GM23338 (cell line): ENCODE measurements at regions not wholly inside any gene's neighbourhood (a gene's known extent, or its start where the extent isn't known, plus 50 kb on each side); places are given as distances from the start of the nearest gene placed in this dataset.
A peak's percentile ranks its signal among the peaks of the same experiment; 100 is the strongest.

Experiments used
- ATAC-seq: fragments of 200-7000 bp; cut with Tn5 transposase; 3 replicates; pipeline ENCODE4 v1.9.1; 2020
- DNase-seq: peaks from one replicate; pipeline ENCODE4 v3.0.0-alpha.2; 2015; ENCODE audit warnings: low spot score
- H2AFZ ChIP-seq: fragments of 200-600 bp; sonication (generic); 2 replicates; pipeline ENCODE4 v1.8.0; 2016; ENCODE audit warnings: antibody characterized with exemption, mild to moderate bottlenecking, moderate library complexity
- H3F3A ChIP-seq: fragments of 200-600 bp; sonication (generic); replicated peaks from 2 replicates; pipeline ENCODE4 v1.8.0; 2017; ENCODE audit warnings: antibody characterized with exemption, mixed run types, low read depth
- H3K27ac ChIP-seq: fragments of 200-600 bp; sonication (generic); 2 replicates; pipeline ENCODE4 v1.6.1; 2016; ENCODE audit warnings: low read depth
- H3K27me3 ChIP-seq: fragments of 200-600 bp; sonication (generic); 2 replicates; pipeline ENCODE4 v1.8.0; 2016; ENCODE audit warnings: mild to moderate bottlenecking, mixed run types, moderate library complexity; ENCODE audit not compliant: insufficient read depth
- H3K36me3 ChIP-seq: fragments of 200-600 bp; sonication (generic); 2 replicates; pipeline ENCODE4 v1.8.0; 2016; ENCODE audit warnings: mild to moderate bottlenecking; ENCODE audit not compliant: insufficient read depth
- H3K4me1 ChIP-seq: fragments of 200-600 bp; sonication (generic); 2 replicates; pipeline ENCODE4 v1.8.0; 2016; ENCODE audit warnings: mild to moderate bottlenecking, moderate library complexity; ENCODE audit not compliant: insufficient read depth
- H3K4me2 ChIP-seq: fragments of 200-600 bp; sonication (generic); 2 replicates; pipeline ENCODE4 v1.7.1; 2017; ENCODE audit warnings: mixed run types
- H3K4me3 ChIP-seq: fragments of 200-600 bp; sonication (generic); 2 replicates; pipeline ENCODE4 v1.6.1; 2016; ENCODE audit warnings: mixed run types
- H3K79me2 ChIP-seq: fragments of 200-600 bp; sonication (generic); replicated peaks from 2 replicates; pipeline ENCODE4 v1.8.0; 2017; ENCODE audit warnings: mild to moderate bottlenecking; ENCODE audit not compliant: insufficient read depth
- H3K9me2 ChIP-seq: fragments of 200-600 bp; sonication (generic); 2 replicates; pipeline ENCODE4 v1.8.0; 2017; ENCODE audit not compliant: insufficient read depth
- H4K20me1 ChIP-seq: fragments of 200-600 bp; sonication (generic); replicated peaks from 2 replicates; pipeline ENCODE4 v1.8.0; 2017; ENCODE audit warnings: mild to moderate bottlenecking; ENCODE audit not compliant: insufficient read depth
- H3K27ac Mint-ChIP-seq: 2 replicates; pipeline ENCODE4 v1.8.0; 2020; ENCODE audit warnings: inconsistent platforms, mild to moderate bottlenecking, moderate library complexity, mixed read lengths
- H3K27me3 Mint-ChIP-seq: 3 replicates; pipeline ENCODE4 v1.8.0; 2022; ENCODE audit warnings: low read depth, mild to moderate bottlenecking, moderate library complexity, mixed read lengths, inconsistent platforms; ENCODE audit not compliant: insufficient read depth, poor library complexity
- H3K36me3 Mint-ChIP-seq: 3 replicates; pipeline ENCODE4 v1.8.0; 2021; ENCODE audit warnings: low read depth, mild to moderate bottlenecking, inconsistent platforms, moderate library complexity, mixed read lengths
- H3K4me1 Mint-ChIP-seq: 3 replicates; pipeline ENCODE4 v1.8.0; 2020; ENCODE audit warnings: mild to moderate bottlenecking, inconsistent platforms, mixed read lengths
- H3K4me3 Mint-ChIP-seq: 3 replicates; pipeline ENCODE4 v1.8.0; 2021; ENCODE audit warnings: moderate library complexity, mild to moderate bottlenecking, inconsistent platforms, mixed read lengths
- H3K9me3 Mint-ChIP-seq: 3 replicates; pipeline ENCODE4 v1.8.0; 2020; ENCODE audit warnings: moderate library complexity, mild to moderate bottlenecking, inconsistent platforms, mixed read lengths
- CREB1 ChIP-seq: fragments of 250-450 bp; sonication (Bioruptor Pico); IDR thresholded peaks from 2 replicates; pipeline ENCODE4 v1.5.0; 2020; ENCODE audit warnings: low read depth, mild to moderate bottlenecking, moderate library complexity
- CTCF ChIP-seq, 2 experiments: fragments of 200-600 bp in 1 of 2; sonication (generic) in 1 of 2; conservative IDR thresholded peaks; 2 replicates each; pipeline versions ENCODE4 v1.5.1 to v1.6.1; 2016 to 2017; ENCODE audit warnings: antibody characterized with exemption in 2 of 2, low read depth in 2 of 2, mild to moderate bottlenecking in 2 of 2, moderate library complexity in 1 of 2
- EZH2 ChIP-seq: fragments of 200-600 bp; sonication (generic); IDR thresholded peaks from one replicate; pipeline ENCODE4 v1.8.0; 2017; ENCODE audit warnings: antibody characterized with exemption, mild to moderate bottlenecking, low read depth; ENCODE audit not compliant: unreplicated experiment
- EZH2phosphoT487 ChIP-seq: fragments of 200-600 bp; sonication (generic); IDR thresholded peaks from one replicate; pipeline ENCODE4 v1.8.1; 2018; ENCODE audit warnings: antibody characterized with exemption; ENCODE audit not compliant: unreplicated experiment
- POLR2AphosphoS5 ChIP-seq: IDR thresholded peaks from 2 replicates; pipeline ENCODE4 v1.6.1; 2016; ENCODE audit warnings: antibody characterized with exemption, low read depth
- STAT1 ChIP-seq: IDR thresholded peaks from one replicate; pipeline ENCODE4 v1.6.1; 2016; ENCODE audit warnings: antibody characterized with exemption; ENCODE audit not compliant: unreplicated experiment
- ZNF114 ChIP-seq: fragments of 250-450 bp; sonication (Bioruptor Pico); IDR thresholded peaks from 2 replicates; pipeline ENCODE4 v1.5.0; 2020; ENCODE audit warnings: mild to moderate bottlenecking, moderate library complexity
- ZNF331 ChIP-seq: fragments of 250-450 bp; sonication (Bioruptor Pico); IDR thresholded peaks from 2 replicates; pipeline ENCODE4 v1.5.0; 2020; ENCODE audit warnings: low read depth, mild to moderate bottlenecking, moderate library complexity
- ZNF462 ChIP-seq: fragments of 250-450 bp; sonication (Bioruptor Pico); IDR thresholded peaks from 2 replicates; pipeline ENCODE4 v1.5.0; 2020; ENCODE audit warnings: mild to moderate bottlenecking, moderate library complexity

DNA sequence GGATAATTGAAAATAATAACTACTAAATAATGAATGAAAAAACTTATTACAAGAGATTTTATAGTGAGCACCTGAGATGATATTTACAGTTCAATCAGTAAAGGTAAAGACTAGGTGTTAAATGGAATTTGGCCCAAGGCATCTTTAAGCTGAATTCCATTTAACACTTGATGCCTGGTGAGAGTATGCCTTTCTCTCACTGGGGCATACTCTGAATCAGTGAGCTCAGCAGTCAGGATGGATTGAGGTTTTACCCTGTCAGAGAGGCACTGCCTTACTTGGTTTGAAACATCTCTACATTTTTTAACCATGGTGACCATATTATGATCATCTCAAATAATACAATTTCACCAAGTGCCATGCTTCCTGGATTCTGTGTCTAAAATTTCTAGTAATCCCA is 1416.3 kb downstream of the MAT2B start:
- DNase-seq (peak; percentile 28), ATAC-seq (no peak)
- Histone ChIP-seq H3K4me2 (no peak overlapping the region), H2AFZ (no peak overlapping the region), H3K9me2 (0 out of 2 replicates have a peak, but pooled peaks cover 4% of the 10 kb centered on the region), H3K79me2 (no peaks in the 10 kb centered on the region), H3K36me3 (no peaks in the 10 kb centered on the region; the same call in 1 of the 2 replicates), H3K4me1 (peaks cover 11% of the 10 kb centered on the region), H3F3A (no peaks in the 10 kb centered on the region), H3K27me3 (no peaks in the 10 kb centered on the region), H3K4me3 (no peak overlapping the region), H3K27ac (no peak overlapping the region), H4K20me1 (no peaks in the 10 kb centered on the region)
- Mint-ChIP-seq H3K27me3 (peaks cover 2% of the 10 kb centered on the region), H3K27ac (no peak overlapping the region), H3K36me3 (peaks cover 34% of the 10 kb centered on the region; the same call in 2 of the 3 replicates), H3K4me3 (no peak overlapping the region), H3K9me3 (peaks cover 51% of the 10 kb centered on the region), H3K4me1 (0 out of 3 replicates have a peak, but pooled peaks cover 4% of the 10 kb centered on the region)
- no peak for TF ChIP-seq EZH2phosphoT487
- TF ChIP-seq ZNF114 (CRISPR knock-in tag) = no peak
- no peak for TF ChIP-seq STAT1
- TF ChIP-seq ZNF331 (CRISPR knock-in tag) = no peak
- no peak for TF ChIP-seq POLR2AphosphoS5
- no peak for TF ChIP-seq CTCF (conservative IDR thresholded peaks at IDR 0.05; ENCODE audit: low read depth in 2 of 2)

DNA sequence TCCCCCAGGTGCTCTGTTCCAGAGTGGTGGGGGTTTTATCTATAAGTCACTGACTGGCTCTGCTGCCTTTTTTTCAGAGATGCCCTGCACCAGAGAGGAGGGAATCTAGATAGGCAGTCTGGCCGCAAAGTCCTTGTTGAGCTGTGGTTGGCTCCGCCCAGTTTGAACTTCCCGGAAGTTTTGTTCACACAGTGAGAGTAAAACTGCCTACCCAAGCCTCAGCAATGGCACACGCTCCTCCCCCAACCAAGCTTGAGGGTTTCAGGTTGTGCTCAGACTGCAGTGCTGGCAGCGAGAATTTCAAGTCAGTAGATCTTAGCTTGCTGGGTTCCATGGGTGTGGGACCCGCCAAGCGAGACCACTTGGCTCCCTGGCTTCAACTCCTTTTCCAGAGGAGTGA is 1428.6 kb downstream of the MAT2B start:
- Histone ChIP-seq H3K79me2 (no peaks in the 10 kb centered on the region), H3F3A (no peaks in the 10 kb centered on the region), H3K4me2 (no peak overlapping the region), H3K27ac (no peak overlapping the region), H3K4me3 (no peak overlapping the region), H3K9me2 (no peaks in the 10 kb centered on the region; the same call in 1 of the 2 replicates), H3K27me3 (no peaks in the 10 kb centered on the region), H3K4me1 (no peaks in the 10 kb centered on the region), H2AFZ (peak overlapping the region; percentile 70), H4K20me1 (no peaks in the 10 kb centered on the region), H3K36me3 (no peaks in the 10 kb centered on the region)
- Mint-ChIP-seq H3K4me3 (no peak overlapping the region), H3K36me3 (peaks cover 17% of the 10 kb centered on the region), H3K9me3 (peaks cover 25% of the 10 kb centered on the region), H3K27me3 (peaks cover 3% of the 10 kb centered on the region), H3K27ac (no peak overlapping the region), H3K4me1 (peaks cover 4% of the 10 kb centered on the region)
- TF ChIP-seq ZNF462 (CRISPR knock-in tag) (no peak), POLR2AphosphoS5 (no peak), STAT1 (no peak), CTCF (conservative IDR thresholded peaks at IDR 0.05; ENCODE audit: low read depth in 2 of 2) (no peak), CREB1 (CRISPR knock-in tag) (no peak), ZNF114 (CRISPR knock-in tag) (no peak), EZH2 (no peak)
- DNase-seq (no peak), ATAC-seq (no peak)
